PC-3 (cell line): ENCODE measurements at regions not wholly inside any gene's neighbourhood (a gene's known extent, or its start where the extent isn't known, plus 50 kb on each side); places are given as distances from the start of the nearest gene placed in this dataset.

ENCODE experiments used
- ATAC-seq: fragments of 200-7000 bp; cut with Tn5 transposase; 2 replicates; pipeline ENCODE4 v1.9.1; 2020; ENCODE audit warnings: mild to moderate bottlenecking, moderate library complexity
- BruUV-seq: library from RNA; stranded (reverse); fragments of 400-500 nt; replicated peaks from 2 replicates; lab custom pipeline; 2021; lab: Mats Ljungman, UMichigan
- CTCF ChIA-PET: fragments of 300-600 bp; sonication (Branson Sonifier 250); formaldehyde crosslinking; loops from one replicate; lab custom pipeline; 2022; ENCODE audit warnings: antibody characterized with exemption; lab: Charles Lee
- POLR2A ChIA-PET: fragments of 300-600 bp; sonication (Branson Sonifier 250); formaldehyde crosslinking; loops from one replicate; lab custom pipeline; 2022; ENCODE audit warnings: antibody characterized with exemption; ENCODE audit not compliant: unreplicated experiment; lab: Charles Lee
- DNase-seq: peaks from one replicate; pipeline ENCODE4 v3.0.0-alpha.2; 2015
- H2AFZ ChIP-seq: fragments of 300-600 bp; sonication (generic); 2 replicates; pipeline ENCODE4 v1.6.0; 2016; ENCODE audit warnings: antibody characterized with exemption, low read length
- H3F3A ChIP-seq: fragments of 300-600 bp; sonication (generic); one replicate; pipeline ENCODE4 v1.6.0; 2017; ENCODE audit warnings: antibody characterized with exemption, low read length, control low read depth, mild to moderate bottlenecking; ENCODE audit not compliant: unreplicated experiment
- H3K27ac ChIP-seq: fragments of 300-600 bp; sonication (generic); 2 replicates; pipeline ENCODE4 v1.5.1; 2016; ENCODE audit warnings: mild to moderate bottlenecking, low read length
- H3K27me3 ChIP-seq: fragments of 300-600 bp; sonication (generic); 2 replicates; pipeline ENCODE4 v1.6.1; 2016; ENCODE audit warnings: low read length, mixed read lengths
- H3K36me3 ChIP-seq: fragments of 300-600 bp; sonication (generic); 2 replicates; pipeline ENCODE4 v1.6.1; 2016; ENCODE audit warnings: low read depth, mixed run types, low read length, mixed read lengths
- H3K4me1 ChIP-seq: fragments of 300-600 bp; sonication (generic); 2 replicates; pipeline ENCODE4 v1.5.1; 2016; ENCODE audit warnings: low read length; ENCODE audit not compliant: insufficient read depth
- H3K4me2 ChIP-seq: fragments of 300-600 bp; sonication (generic); 2 replicates; pipeline ENCODE4 v1.6.0; 2016; ENCODE audit warnings: low read length
- H3K4me3 ChIP-seq: fragments of 300-600 bp; sonication (generic); 2 replicates; pipeline ENCODE4 v1.5.1; 2016; ENCODE audit warnings: mild to moderate bottlenecking, low read length, mixed read lengths
- H3K79me2 ChIP-seq: fragments of 300-600 bp; sonication (generic); 2 replicates; pipeline ENCODE4 v1.6.1; 2017; ENCODE audit warnings: low read length, mixed read lengths
- H3K9ac ChIP-seq: fragments of 300-600 bp; sonication (generic); 2 replicates; pipeline ENCODE4 v1.6.0; 2016; ENCODE audit warnings: mild to moderate bottlenecking, low read length
- H3K9me2 ChIP-seq: fragments of 300-600 bp; sonication (generic); replicated peaks from 2 replicates; pipeline ENCODE4 v1.6.1; 2016; ENCODE audit warnings: mixed run types, low read length, mixed read lengths
- H3K9me3 ChIP-seq: fragments of 300-600 bp; sonication (generic); 2 replicates; pipeline ENCODE4 v1.6.1; 2016; ENCODE audit warnings: low read length, mixed read lengths
- H4K20me1 ChIP-seq: fragments of 300-600 bp; sonication (generic); 2 replicates; pipeline ENCODE4 v1.6.1; 2016; ENCODE audit warnings: low read length, mixed read lengths
- CTCF ChIP-seq: fragments of 300-600 bp; sonication (generic); conservative IDR thresholded peaks from 2 replicates; pipeline ENCODE4 v1.5.1; 2017; ENCODE audit warnings: antibody characterized with exemption, low read depth, mild to moderate bottlenecking, low read length
- EZH2 ChIP-seq: fragments of 300-600 bp; sonication (generic); IDR thresholded peaks from one replicate; pipeline ENCODE4 v1.6.1; 2017; ENCODE audit warnings: antibody characterized with exemption, mild to moderate bottlenecking, low read length; ENCODE audit not compliant: unreplicated experiment
- EZH2phosphoT487 ChIP-seq: fragments of 300-600 bp; sonication (generic); IDR thresholded peaks from 2 replicates; pipeline ENCODE4 v1.6.1; 2018; ENCODE audit warnings: mild to moderate bottlenecking, antibody characterized with exemption, low read length, borderline replicate concordance
- intact Hi-C: fragments of 100-400 bp; cut with micrococcal nuclease; formaldehyde crosslinking; loops from 2 replicates; pipeline ENCODE4 v1.9.0; 2023

GRCh38 chr7:47215049-47215448 is 366.9 kb downstream of the TNS3 start:
- H3K4me1 ChIP-seq, result no peaks in the 10 kb centered on the region
- no peaks in the 10 kb centered on the region for H4K20me1 ChIP-seq
- no peak overlapping the region for H3K9ac ChIP-seq
- H3K9me3 ChIP-seq, result no peaks in the 10 kb centered on the region
- H3K27ac ChIP-seq, result no peak overlapping the region
- TF ChIP-seq CTCF (no peak), EZH2phosphoT487 (no peak), EZH2 (no peak)
- BruUV-seq, result no TSS peak
- DNase-seq (no peak), ATAC-seq (no peak)
- intact Hi-C loops, result no loop called here
- no peaks in the 10 kb centered on the region for H3F3A ChIP-seq
- H3K79me2 ChIP-seq, result no peaks in the 10 kb centered on the region
- ChIA-PET POLR2A (no interaction called here), CTCF (no interaction called here)
- H3K4me3 ChIP-seq, result no peak overlapping the region
- H3K27me3 ChIP-seq, result peaks cover 7% of the 10 kb centered on the region; the same call in 1 of the 2 replicates
- no peaks in the 10 kb centered on the region for H3K36me3 ChIP-seq
- no peaks in the 10 kb centered on the region for H3K9me2 ChIP-seq
- H2AFZ ChIP-seq, result no peak overlapping the region
- no peak overlapping the region for H3K4me2 ChIP-seq

GRCh38 chr7:47213276-47213675 is 368.6 kb downstream of the TNS3 start:
- peaks cover 6% of the 10 kb centered on the region; the same call in 1 of the 2 replicates for H3K27me3 ChIP-seq
- no peaks in the 10 kb centered on the region for H3K9me3 ChIP-seq
- H3K9ac ChIP-seq, result no peak overlapping the region
- H3K9me2 ChIP-seq, result no peaks in the 10 kb centered on the region
- POLR2A ChIA-PET, result no interaction called here
- BruUV-seq, result no TSS peak
- H2AFZ ChIP-seq, result no peak overlapping the region
- intact Hi-C loops, result no loop called here
- no peak for TF ChIP-seq EZH2phosphoT487
- TF ChIP-seq EZH2, result no peak
- TF ChIP-seq CTCF, result no peak
- H4K20me1 ChIP-seq, result no peaks in the 10 kb centered on the region
- DNase-seq, result no peak
- no peak overlapping the region for H3K4me2 ChIP-seq
- no peaks in the 10 kb centered on the region for H3K79me2 ChIP-seq
- no peak overlapping the region for H3K27ac ChIP-seq
- no peaks in the 10 kb centered on the region for H3K4me1 ChIP-seq
- no peaks in the 10 kb centered on the region for H3K36me3 ChIP-seq
- CTCF ChIA-PET, result no interaction called here
- no peak overlapping the region for H3K4me3 ChIP-seq
- H3F3A ChIP-seq, result no peaks in the 10 kb centered on the region
- ATAC-seq, result no peak

- CTCF ChIA-PET, result no interaction called here
- TF ChIP-seq CTCF (no peak), EZH2phosphoT487 (no peak), EZH2 (no peak)
- H3K36me3 ChIP-seq, result no peaks in the 10 kb centered on the region
- ATAC-seq (no peak), DNase-seq (no peak)
- H3K9ac ChIP-seq, result no peak overlapping the region
- no peaks in the 10 kb centered on the region for H3F3A ChIP-seq
- no peak overlapping the region for H3K4me3 ChIP-seq
- intact Hi-C loops, result no loop called here
- no peak overlapping the region for H2AFZ ChIP-seq
- no peaks in the 10 kb centered on the region for H3K79me2 ChIP-seq
- peaks cover 6% of the 10 kb centered on the region; the same call in 1 of the 2 replicates for H3K27me3 ChIP-seq
- no peaks in the 10 kb centered on the region for H3K4me1 ChIP-seq
- H3K27ac ChIP-seq, result no peak overlapping the region
- POLR2A ChIA-PET, result no interaction called here
- no peaks in the 10 kb centered on the region for H3K9me2 ChIP-seq
- H4K20me1 ChIP-seq, result no peaks in the 10 kb centered on the region
- BruUV-seq, result no TSS peak
- no peak overlapping the region for H3K4me2 ChIP-seq
- no peaks in the 10 kb centered on the region for H3K9me3 ChIP-seq
Observed at GRCh38 chr7:47211519-47211973, 370.4 kb downstream of the TNS3 start.
